Right atrium auricular region (tissue), 2 donors: ENCODE measurements at regions not wholly inside any gene's neighbourhood (a gene's known extent, or its start where the extent isn't known, plus 50 kb on each side); places are given as distances from the start of the nearest gene placed in this dataset.

Source experiments
- DNase-seq: peaks from one replicate; pipeline ENCODE4 v3.0.0-alpha.2; 2019; ENCODE audit warnings: low spot score
- H3K27ac ChIP-seq, 2 donors: fragments of 200-600 bp; sonication (generic); 1 replicate in 1 of 2; 2 replicates in 1 of 2; pipeline ENCODE4 v1.5.1; 2016 to 2019
- H3K27me3 ChIP-seq, 2 donors: fragments of 200-600 bp; sonication (generic); one replicate each; pipeline versions ENCODE4 v1.5.1 to v1.6.0; 2017 to 2019
- H3K36me3 ChIP-seq: fragments of 200-600 bp; sonication (generic); one replicate; pipeline ENCODE4 v1.5.1; 2016
- H3K4me1 ChIP-seq, 2 donors: fragments of 200-600 bp; sonication (generic); one replicate each; pipeline versions ENCODE4 v1.5.1 to v1.6.0; 2017 to 2019
- H3K4me3 ChIP-seq, 2 donors: fragments of 200-600 bp; sonication (generic); 1 replicate in 1 of 2; 2 replicates in 1 of 2; pipeline ENCODE4 v1.5.1; 2017 to 2019; ENCODE audit warnings: mild to moderate bottlenecking in 1 of 2, moderate library complexity in 1 of 2
- H3K9me3 ChIP-seq, 2 donors: fragments of 200-600 bp; sonication (generic); one replicate each; pipeline ENCODE4 v1.5.1; 2019
- CTCF ChIP-seq, 2 donors: fragments of 200-600 bp; sonication (generic); IDR thresholded peaks; one replicate each; pipeline ENCODE4 v1.5.1; 2019; ENCODE audit warnings: antibody characterized with exemption in 2 of 2

- no peak overlapping the region for H3K27ac ChIP-seq
- no peak overlapping the region for H3K4me3 ChIP-seq
- H3K36me3 ChIP-seq, result no peaks in the 10 kb centered on the region
- TF ChIP-seq CTCF (IDR thresholded peaks at IDR 0.05), result no peak
- H3K4me1 ChIP-seq, result no peaks in the 10 kb centered on the region
- peaks cover 0 to 29% of the 10 kb centered on the region in 2 donors for H3K9me3 ChIP-seq
- H3K27me3 ChIP-seq, result no peaks in the 10 kb centered on the region
- no peak for DNase-seq
Observed at GRCh38 chr10:75314570-75314969, 78.8 kb upstream of the COMTD1 start.

GRCh38 chr10:75312440-75312839 lies 76.7 kb upstream of the COMTD1 start:
- Histone ChIP-seq H3K4me3 (no peak overlapping the region), H3K36me3 (no peaks in the 10 kb centered on the region), H3K27ac (no peak overlapping the region), H3K9me3 (peaks cover 0 to 25% of the 10 kb centered on the region in 2 donors), H3K27me3 (no peaks in the 10 kb centered on the region), H3K4me1 (no peaks in the 10 kb centered on the region)
- TF ChIP-seq CTCF (IDR thresholded peaks at IDR 0.05), result no peak
- DNase-seq, result no peak

DNA sequence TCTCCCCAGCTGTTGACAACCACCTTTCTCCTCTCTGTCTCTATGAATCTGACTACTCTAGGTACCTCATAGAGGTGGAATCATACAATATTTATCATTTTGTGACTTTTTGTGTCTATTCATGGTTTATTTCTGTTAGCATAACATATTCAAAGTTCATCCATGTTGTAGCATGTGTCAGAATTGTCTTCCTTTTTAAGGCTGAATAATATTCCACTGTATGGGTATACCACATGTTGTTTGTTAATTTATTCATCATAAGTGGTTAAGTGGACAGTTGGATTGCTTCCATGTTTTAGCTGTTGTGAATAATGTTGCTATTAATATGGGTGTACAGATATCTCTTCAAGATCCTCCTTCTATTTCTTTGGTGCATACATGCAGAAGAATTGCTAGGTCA lies 69.9 kb upstream of the COMTD1 start:
- Histone ChIP-seq H3K36me3 (no peaks in the 10 kb centered on the region), H3K27me3 (no peaks in the 10 kb centered on the region), H3K27ac (no peak overlapping the region), H3K4me1 (no peaks in the 10 kb centered on the region), H3K4me3 (no peak overlapping the region), H3K9me3 (peaks cover 0 to 6% of the 10 kb centered on the region in 2 donors)
- no peak for TF ChIP-seq CTCF (IDR thresholded peaks at IDR 0.05)
- DNase-seq, result no peak

DNA sequence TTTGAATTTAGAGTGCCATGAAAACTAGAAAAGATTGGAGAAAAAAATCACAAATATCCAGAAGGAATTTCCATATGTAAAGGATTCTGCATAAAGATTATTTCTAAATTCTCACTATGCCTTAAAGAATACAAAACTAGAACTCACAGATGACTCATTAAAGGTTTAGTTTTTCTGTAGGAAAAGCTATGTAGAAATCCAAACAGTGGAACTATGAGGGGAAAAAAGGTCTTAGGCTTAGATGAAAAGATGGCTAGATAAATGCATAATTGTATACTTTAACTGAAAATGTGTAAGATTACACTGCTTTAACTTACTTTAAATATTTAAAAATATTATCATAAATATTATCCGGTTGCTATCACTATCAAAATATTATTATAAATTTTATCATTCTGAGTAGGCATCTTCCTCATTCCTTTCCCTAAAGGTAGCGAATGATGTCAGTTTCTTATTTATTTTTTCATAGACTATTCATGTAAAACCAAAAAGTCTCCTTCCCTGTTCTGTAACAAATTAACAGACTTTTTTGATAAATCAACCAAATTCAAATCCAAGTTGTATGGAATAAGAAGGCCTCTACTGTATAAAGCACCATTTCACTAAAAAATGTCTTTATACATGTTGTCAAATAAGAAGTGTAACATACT lies 69.1 kb upstream of the COMTD1 start:
- H3K4me3 ChIP-seq, result no peak overlapping the region
- peaks cover 0 to 6% of the 10 kb centered on the region in 2 donors for H3K9me3 ChIP-seq
- no peaks in the 10 kb centered on the region for H3K4me1 ChIP-seq
- H3K27ac ChIP-seq, result no peak overlapping the region
- no peak for DNase-seq
- TF ChIP-seq CTCF (IDR thresholded peaks at IDR 0.05), result no peak
- no peaks in the 10 kb centered on the region for H3K36me3 ChIP-seq
- H3K27me3 ChIP-seq, result no peaks in the 10 kb centered on the region

DNA sequence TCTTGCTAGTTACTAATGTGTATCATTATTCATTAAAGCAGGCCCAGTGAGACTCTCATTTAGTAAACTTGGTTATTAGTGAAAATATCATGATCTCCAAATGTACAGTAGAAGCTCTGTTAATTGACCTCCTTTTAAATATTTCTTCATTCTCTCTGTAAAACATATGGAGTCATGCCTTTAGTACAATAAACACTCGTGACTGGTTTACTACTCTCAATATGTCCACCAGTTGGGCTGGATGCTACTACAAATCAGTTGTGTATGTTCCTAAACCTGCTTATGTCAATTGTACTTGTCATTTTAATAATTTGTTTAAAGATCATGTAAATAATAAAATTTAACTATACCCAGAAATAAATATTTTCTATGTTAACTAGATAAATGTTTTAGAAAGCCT lies 68.6 kb upstream of the COMTD1 start:
- H3K36me3 ChIP-seq, result no peaks in the 10 kb centered on the region
- no peaks in the 10 kb centered on the region for H3K4me1 ChIP-seq
- no peak overlapping the region for H3K27ac ChIP-seq
- no peak overlapping the region for H3K4me3 ChIP-seq
- no peak for TF ChIP-seq CTCF (IDR thresholded peaks at IDR 0.05)
- DNase-seq, result no peak
- H3K9me3 ChIP-seq, result peaks cover 0 to 6% of the 10 kb centered on the region in 2 donors
- H3K27me3 ChIP-seq, result no peaks in the 10 kb centered on the region
